ENCODE measurements at regions not wholly inside any gene's neighbourhood (a gene's known extent, or its start where the extent isn't known, plus 50 kb on each side); places are given as distances from the start of the nearest gene placed in this dataset.

DNA sequence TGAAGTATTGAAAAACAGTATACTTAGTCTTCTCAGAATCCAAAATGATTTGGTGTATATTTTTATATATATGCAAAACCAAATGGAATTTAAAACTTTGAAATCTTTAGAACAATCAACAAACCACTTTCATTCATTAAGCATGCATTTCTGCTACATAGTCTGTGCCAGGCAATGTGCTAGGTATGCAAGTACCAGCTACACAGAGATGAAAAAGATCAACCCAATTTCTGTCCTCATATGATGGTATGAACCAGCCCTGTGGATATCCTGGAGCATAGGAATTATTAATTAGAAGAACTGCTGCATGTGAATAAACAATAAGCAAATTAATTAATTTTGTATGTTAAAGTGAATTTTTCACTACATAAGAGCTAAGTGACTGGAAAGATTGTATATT, 51.2 kb upstream of the RTN4 start:
- Mint-ChIP-seq H3K36me3 (ENCODE audit: insufficient read depth in 1 of 3, low read depth in 3 of 3) (no peaks in the 10 kb centered on the region), H3K4me1 (peaks cover 3 to 6% of the 10 kb centered on the region in 2 experiments; a peak in 2 of 4 replicates), H3K9me3 (no peaks in the 10 kb centered on the region), H3K27ac (no peak overlapping the region), H3K4me3 (no peak overlapping the region), H3K27me3 (ENCODE audit: low read depth) (no peaks in the 10 kb centered on the region)
- Histone ChIP-seq H2BK15ac (ENCODE audit: low read depth, low read length) (no peak overlapping the region), H4K8ac (replicated peaks; ENCODE audit: insufficient read length, low read depth, low read length) (no peak overlapping the region), H4K91ac (ENCODE audit: insufficient read length, low read depth, low read length) (no peak overlapping the region), H4K5ac (ENCODE audit: insufficient read length, low read depth, low read length) (no peak overlapping the region), H2AK5ac (ENCODE audit: insufficient read length, low read length) (no peak overlapping the region), H3K4me1 (ENCODE audit: insufficient read depth, low read length) (no peaks in the 10 kb centered on the region; the same call in 1 of the 2 replicates), H3K9ac (ENCODE audit: extremely low read depth, insufficient read length, low read length) (no peak overlapping the region), H3K79me1 (ENCODE audit: insufficient read depth, low read depth, low read length, poor library complexity, severe bottlenecking) (no peaks in the 10 kb centered on the region), H3K9me3 (ENCODE audit: control insufficient read depth, low read depth, low read length) (no peaks in the 10 kb centered on the region), H3K18ac (ENCODE audit: insufficient read length, low read depth, low read length) (no peak overlapping the region), H2BK20ac (ENCODE audit: low read depth, low read length, poor library complexity, severe bottlenecking) (no peak overlapping the region), H3T11ph (ENCODE audit: low read length) (no peak overlapping the region), H3K27me3 (ENCODE audit: insufficient read depth, low read length) (no peaks in the 10 kb centered on the region), H3K27ac (ENCODE audit: insufficient read length, low read depth, low read length) (no peak overlapping the region), H2AFZ (ENCODE audit: low read length) (no peak overlapping the region), H2BK12ac (ENCODE audit: insufficient read length, low read depth, low read length) (no peak overlapping the region), H2BK120ac (ENCODE audit: low read depth, low read length, poor library complexity, severe bottlenecking) (no peak overlapping the region), H3K23me2 (ENCODE audit: insufficient read length, low read depth, low read length, poor library complexity, severe bottlenecking) (no peaks in the 10 kb centered on the region), H2BK5ac (ENCODE audit: insufficient read length, low read length) (no peak overlapping the region), H3K14ac (ENCODE audit: insufficient read depth, low read length) (no peak overlapping the region), H3K4ac (ENCODE audit: low read depth, low read length) (no peak overlapping the region), H3K4me2 (ENCODE audit: insufficient read depth, insufficient read length, low read length) (no peak overlapping the region), H3K56ac (ENCODE audit: insufficient read length, low read depth, low read length) (no peak overlapping the region), H4K20me1 (ENCODE audit: control insufficient read depth, insufficient read depth, insufficient read length) (no peaks in the 10 kb centered on the region), H3K23ac (ENCODE audit: insufficient read length, low read depth, low read length) (no peak overlapping the region), H3K79me2 (ENCODE audit: insufficient read depth, low read length) (no peaks in the 10 kb centered on the region)
- no peak for TF ChIP-seq CTCF (conservative IDR thresholded peaks at IDR 0.05)
- no peak for DNase-seq
